HG03378 (cell line): ENCODE measurements at regions not wholly inside any gene's neighbourhood (a gene's known extent, or its start where the extent isn't known, plus 50 kb on each side); places are given as distances from the start of the nearest gene placed in this dataset.
"Not testable (repeated sequence)": the region's sequence is repeated elsewhere in the genome, so short reads cannot be mapped to it uniquely, and the experiment has no call there.

ENCODE experiments used
- ATAC-seq: cut with Tn5 transposase; IDR thresholded peaks from one replicate; pipeline ENCODE4 v1.9.1; 2021; ENCODE audit warnings: mild to moderate bottlenecking, moderate library complexity; ENCODE audit not compliant: unreplicated experiment

DNA sequence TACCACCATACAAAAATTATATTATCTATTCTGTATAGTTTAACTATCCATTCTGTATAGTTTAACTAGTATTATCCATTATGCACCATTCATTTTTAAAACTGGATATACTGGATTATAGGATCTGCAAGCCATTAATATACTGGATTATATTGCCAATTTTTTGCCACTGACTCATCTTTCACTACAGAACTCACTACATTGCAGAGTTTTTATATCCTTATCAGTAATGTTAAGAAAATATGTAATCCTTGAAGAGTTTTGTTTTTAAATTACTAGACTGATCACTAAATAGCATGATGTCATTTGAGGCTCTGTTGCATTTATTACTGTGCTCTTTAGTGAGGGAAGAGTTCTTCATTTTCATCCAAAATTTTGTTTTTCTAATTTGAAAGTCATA is 109.8 kb upstream of the SNX2 start:
- ATAC-seq: no peak

DNA sequence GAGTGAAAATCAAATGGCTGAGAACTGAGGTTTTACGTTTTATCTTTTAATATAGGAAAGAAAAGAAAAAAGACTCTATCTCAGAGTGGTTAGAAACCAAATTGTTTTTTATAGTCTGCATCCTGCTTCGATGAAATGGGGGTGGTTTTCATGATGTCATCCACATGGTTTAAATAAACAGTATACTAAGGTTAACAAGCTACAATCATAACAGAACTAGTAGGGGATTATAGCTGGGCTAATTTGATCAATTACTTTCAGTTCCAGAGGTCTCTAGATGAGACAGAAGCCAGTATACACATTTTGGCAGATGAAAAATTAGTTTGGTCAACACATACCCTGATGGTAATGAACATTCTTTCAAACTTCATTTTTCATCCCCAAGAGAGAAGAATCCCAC is 106.3 kb upstream of the SNX2 start:
- ATAC-seq: peak; percentile 82

DNA sequence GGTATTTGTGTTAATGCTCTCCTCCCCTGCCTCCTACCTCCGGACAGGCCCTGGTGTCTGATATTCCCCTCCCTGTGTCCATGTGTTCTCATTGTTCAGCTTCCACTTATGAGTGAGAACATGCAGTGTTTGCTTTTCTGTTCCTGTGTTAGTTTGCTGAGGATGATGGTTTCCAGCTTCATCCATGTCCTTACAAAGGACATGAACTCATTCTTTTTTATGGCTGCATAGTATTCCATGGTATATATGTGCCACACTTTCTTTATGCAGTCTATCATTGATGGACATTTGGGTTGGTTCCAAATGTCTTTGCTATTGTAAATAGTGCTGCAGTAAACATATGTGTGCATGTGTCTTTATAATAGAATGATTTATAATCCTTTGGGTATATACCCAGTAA is 105.2 kb upstream of the SNX2 start:
- not testable (repeated sequence) for ATAC-seq

DNA sequence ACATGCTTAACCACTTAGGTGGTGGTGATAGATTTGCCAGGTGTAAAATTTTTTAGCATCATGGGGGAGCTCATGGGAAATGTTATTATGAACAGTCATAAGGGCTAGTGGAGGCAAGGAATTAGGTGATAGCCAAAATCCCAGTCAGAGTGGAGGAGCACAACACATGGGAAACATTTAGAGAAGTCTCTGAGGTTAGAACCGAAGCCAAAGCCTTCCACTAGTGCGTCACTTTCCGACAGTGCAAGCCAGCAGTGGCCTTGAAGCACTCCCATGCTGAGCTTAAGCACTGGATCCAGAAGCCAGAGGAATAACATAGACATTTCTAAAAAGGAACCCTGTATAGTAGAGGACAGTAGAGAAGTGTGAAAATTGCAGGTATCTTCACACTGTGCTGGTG is 101.5 kb upstream of the SNX2 start:
- ATAC-seq: no peak

DNA sequence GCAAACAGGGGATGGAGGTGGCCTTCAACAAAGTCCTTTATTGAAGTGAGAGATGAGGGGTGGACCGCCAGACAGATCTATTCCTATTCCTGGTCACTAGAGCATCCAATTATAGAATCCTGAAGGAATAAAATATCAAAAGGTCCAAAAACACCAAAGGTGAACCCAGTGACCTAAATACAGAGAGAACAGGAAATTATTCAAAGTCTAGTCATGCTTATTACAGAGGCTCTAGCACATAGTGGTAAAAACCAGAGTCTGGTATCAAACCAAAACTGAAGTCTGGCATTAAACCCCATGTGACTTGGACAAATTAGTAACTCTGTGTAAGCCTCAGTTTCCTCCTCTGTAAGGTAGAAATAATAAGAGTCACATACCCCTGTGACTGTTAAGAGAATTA is 100.5 kb upstream of the SNX2 start:
- ATAC-seq: no peak

DNA sequence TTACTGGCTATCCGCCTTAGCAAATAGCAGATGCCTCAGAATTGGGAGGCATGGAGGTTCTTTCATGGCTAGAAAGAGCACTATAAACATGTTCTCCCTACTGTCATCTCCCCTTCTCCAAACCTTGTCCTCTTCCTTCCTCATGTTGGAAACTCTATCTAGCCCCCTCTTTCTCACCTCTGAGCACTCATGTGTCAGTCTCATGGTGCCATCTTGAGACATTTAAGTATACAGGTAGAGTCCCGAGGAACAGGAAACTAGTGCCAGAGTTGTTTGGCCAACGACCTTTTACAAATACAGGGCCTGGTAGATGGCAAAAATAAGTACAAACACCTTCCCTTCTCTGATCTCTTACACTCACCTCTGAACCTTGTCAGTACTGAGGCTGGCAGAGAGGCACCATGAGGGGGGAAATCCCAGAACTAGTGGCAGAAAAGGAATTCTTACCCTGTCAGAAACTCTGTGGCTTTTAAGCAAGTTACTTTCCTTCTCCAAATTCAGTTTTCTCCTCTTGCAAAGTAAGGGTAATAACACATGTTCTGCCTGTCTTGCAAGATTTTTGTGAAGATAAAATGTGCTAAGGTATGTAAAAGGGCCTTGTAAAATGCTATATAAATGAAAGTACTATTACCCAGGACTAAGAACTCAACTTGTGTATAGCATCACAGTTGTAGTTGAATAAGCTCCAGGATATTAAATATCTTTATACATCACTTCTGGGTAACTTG is 94.1 kb upstream of the SNX2 start:
- ATAC-seq: no peak

DNA sequence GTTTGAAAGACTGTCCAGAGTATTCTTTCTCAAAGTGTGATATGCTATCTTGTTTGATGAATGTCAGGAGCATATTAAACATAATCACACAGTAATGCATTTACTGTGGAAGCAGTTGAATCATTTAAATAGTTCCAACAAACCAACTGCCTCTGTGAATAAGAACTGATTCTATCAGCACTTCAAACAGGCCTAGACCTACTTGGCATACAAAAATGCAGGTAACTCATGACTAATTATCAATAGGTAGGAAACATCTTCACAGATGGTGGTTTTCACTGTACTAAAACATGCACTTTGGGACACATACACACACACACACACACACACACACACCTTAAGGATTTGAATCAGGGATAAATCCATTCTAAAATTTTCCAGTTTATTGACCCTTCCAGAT is 91.2 kb upstream of the SNX2 start:
- ATAC-seq: no peak

DNA sequence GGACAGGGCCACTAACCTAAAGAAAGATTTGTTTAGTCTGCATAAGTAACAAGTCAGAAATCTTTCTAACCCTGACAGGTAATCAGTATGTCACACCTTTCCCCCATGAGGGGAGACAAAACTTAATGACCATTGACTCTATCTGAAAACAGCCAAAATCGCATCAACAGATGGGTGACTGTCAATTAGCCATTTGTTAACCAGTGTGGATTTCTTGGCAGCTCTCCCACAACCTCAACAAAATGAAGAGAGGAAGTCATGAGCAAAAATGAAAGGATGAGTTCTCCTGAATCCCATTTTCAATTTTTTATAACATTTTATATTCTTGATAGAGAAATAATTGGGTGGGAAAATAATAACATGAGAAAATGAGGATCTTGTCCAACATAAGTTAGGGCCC is 84.6 kb upstream of the SNX2 start:
- no peak for ATAC-seq

DNA sequence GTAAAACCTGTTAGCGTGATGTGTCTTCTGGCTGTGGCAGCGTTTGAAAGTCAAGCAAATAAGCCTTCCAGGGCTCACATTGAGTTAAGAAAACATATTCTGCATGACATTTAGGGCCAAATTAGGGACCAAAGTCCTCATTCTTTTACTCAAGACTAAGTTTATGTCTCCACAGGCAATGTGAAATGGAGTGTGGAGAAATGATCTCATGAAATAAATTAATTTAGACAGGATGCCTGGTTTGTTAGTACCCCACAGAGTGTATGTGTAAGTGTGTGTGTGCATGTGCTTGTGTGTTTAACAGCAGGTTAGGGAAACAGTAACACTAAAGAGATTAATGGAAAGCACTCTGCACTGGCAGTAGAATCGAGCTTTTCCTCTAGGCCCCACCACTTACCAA is 82.9 kb upstream of the SNX2 start:
- ATAC-seq: no peak

DNA sequence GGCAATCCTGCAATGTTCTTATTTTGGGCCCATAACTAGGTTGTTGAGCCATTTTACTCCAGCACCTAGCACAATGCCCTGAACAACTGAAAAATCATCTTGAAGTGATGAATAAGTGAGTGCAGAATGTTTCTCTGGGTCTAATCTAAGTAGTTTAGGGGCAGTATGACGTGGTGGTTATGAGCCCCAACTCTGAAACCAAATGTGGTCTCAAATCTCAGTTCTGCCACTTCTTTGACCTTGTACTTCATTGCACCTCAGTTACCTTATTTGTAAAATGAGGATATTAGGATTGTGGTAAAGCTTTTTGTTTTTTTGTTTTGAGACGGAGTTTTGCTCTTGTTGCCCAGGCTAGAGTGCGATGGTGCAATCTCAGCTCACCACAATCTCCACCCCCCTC is 80.9 kb upstream of the SNX2 start:
- no peak for ATAC-seq

DNA sequence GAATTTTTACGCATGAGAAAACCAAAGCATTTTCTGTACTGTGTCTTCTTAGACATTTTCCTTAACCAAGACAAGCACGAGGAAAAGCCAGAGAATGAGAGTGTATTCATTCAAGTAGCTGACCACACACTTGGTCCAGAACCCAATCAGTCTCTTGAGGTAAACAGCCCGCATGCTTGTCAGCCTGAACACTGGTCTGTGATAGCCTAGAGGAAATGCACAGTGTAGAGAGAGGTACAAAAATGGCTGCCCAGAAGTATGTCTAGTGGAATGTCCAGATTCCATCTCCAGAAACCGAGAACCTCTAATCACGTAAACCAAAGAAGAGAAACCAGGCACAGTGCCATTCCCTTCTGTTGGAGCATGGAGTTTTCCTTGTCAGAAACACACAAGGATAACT is 80.0 kb upstream of the SNX2 start:
- no peak for ATAC-seq

DNA sequence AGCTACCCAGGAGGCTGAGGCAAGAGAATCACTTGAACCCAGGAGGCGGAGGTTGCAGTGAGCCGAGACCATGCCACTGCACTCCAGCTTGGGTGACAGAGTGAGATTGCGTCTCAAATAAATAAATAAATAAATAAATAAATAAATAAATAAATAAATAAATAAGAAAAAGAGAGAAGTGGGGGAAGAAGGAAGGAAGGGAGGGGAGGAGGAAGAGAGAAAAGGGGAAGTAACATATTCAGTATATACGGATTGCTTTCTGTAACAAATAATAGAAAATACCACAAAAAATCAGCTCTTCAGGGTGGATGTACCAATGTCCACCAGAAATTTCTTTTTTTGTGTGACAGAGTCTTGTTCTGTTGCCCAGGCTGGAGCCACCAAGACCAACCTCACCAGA is 78.1 kb upstream of the SNX2 start:
- ATAC-seq: not testable (repeated sequence)

DNA sequence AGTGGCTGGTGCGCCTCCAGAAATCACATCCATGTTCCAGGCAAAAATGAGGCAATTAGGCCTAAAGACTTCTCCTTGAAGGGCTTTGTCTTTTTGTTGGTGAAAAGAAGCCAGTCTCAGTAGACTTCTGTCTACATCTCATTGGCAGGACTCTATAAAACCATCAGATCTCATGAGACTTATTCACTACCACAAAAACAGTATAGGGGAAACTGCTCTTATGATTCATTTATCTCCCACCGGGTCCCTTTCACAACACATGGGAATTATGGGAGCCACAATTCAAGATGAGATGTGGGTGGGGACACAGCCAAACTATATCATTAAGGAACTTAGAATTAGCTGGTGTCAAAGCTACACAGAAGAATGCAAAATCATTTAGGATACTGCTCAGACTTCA is 77.7 kb upstream of the SNX2 start:
- ATAC-seq: no peak

DNA sequence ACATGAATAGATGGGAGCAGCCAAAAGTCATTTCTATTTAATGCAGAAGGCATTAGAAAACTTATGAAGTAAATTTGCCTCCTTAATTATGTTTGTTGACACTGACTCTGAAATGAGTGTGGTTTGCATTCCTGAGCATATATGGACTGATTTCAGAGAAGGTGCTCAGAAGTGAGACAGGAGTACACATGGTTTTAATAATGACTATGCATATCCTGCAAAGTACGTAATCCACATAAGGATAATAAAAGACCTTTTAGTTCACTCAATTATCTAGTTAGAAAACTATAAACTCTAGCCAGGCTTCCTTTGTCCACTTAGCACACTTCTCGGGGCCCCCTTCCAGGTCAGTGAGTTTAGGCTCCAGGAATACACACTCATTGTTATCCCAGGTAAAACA is 75.7 kb upstream of the SNX2 start:
- no peak for ATAC-seq

DNA sequence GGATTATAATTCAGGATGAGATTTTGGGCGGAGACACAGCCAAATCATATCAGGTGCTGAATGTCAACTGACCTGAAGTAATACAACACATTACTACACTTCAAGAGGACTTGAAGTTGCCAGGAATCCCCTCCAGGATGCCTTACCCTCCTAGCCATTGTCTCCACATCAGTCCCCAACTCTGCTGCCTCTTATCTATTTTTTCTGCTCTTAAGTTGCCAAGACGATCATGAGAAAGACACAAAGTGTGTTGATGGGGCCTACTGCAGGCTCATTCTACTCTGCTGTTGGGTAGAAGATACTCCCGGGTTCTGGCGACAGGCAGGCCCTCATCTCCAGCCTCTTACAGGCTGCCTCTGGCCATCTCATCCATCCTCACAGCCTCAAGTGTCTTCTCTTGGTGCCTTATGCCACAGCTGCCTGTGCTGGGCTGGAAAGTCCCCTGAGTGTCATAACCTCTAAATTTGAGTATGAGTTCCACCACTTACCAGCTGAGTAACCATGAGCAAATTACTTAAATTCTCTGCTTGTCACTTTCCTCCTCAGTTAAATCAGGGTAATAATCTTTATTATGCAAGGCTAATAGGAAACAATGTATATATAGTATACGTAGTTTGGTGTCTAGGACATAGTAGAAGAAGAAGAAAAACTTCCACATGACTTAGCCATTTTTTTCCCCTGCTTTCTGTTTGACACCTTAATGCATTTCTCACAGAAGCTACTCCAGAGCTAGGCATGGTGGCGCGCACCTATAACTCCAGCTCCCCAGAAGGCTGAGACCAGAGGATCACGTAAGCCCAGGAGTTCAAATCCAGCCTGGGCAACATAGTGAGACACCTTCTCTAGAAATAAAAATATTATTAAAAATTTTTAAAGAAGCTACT is 73.0 kb upstream of the SNX2 start:
- peak; percentile 99 for ATAC-seq

DNA sequence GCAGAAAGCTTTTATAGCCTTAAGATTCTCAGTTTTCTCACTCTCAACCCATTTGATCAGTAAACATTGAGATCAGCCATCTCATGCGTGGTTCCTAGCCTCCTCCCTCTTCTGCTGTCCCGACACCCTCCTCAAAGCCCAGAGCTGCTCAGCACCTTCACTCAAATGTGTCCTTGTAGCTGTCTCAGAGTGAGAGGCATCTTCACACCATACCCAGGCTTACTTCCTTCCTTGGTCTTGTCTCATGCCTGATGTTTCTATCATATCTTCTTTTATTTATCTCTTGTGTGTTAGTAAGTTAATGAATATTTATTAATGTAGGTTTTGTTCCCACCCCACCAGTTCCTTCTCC is 72.4 kb upstream of the SNX2 start:
- ATAC-seq: no peak

DNA sequence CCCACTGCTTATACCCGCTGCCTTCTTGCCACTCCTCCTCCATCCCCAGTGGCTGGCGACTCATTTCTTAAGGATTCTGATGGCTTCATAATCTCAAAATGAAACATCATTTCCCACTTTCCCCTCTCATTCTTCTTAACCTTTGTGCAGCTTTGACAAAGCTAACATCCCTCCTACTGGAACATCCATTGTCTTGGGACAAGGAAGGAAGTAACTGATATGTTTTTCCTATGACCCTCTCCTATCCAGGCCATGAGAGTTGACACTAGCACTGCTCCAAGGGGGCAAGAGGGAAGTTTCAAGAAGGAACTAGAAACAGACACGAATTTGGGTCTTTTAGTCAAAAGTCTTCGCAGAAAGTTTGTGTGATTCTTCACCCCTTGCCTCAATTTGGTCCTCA is 71.7 kb upstream of the SNX2 start:
- ATAC-seq: no peak

DNA sequence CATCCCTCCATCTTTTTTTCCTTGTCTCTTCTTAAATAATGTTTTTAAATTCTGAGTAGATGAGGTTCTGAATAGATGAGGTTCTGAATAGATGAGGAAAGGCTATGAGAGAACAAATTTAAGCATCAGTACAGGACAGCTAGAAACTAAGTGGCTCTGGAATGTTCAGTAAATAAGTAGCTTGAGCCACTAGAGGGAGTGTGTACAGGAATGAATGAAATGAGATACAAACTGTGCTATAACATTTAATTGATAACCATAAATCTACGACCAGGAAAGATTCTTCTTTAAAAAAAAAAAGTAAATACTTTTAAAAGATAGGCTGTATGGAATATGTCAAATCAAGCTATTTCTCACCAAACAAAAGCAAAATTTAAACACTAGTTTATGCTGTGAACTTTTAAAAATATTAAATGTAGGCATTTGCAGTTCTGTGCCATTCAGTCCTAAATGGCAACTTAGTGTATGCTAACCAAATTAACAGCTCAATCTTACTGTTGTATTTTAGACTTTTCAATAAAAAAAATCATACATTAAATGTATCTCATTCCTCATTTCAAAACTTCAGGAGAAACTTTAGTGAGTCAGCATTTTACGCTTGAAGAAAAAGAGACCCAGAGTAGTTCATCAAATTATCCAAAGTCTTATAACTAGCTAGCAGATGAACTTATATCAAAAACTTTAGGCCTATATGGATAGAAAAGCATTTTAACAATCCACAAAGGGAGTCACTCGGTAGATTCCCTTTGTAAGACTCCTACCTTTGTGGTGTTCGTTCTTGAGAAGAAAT is 70.4 kb upstream of the SNX2 start:
- ATAC-seq: no peak

DNA sequence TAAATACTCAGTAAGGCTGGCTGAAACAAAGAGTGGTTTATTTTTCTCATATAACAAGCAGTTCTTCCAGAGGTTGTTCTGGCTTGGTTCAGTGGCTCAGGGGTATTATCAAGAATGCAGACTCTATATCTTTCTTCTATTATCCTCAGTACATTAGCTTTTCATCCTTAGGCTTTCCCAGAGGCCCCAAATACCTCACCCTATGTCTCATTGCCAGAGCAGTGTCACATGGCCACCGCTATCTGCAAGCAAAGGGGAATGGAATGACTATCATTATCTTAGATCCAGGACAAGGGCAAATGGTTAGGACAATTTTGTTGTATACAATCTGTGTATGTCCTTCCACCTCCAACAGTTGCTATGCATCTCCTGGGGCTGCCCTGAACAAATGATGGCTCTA is 69.0 kb upstream of the SNX2 start:
- no peak for ATAC-seq

DNA sequence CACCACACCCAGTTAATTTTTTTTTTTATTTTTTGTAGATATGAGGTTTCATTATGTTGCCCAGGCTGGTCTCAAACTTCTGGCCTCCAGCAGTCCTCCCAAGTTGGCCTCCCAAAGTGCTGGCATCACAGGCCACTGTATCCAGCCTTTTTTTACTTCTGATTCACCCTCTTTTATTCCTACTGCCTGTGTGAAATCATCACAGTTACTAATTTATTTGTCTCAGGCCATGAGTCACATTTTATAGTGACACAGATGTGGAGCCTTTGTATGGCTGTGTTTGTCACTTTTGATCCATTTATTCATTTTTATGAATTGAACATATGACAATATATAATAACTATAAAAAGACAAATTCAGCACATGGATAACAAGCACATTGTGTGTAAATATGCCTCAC is 67.1 kb upstream of the SNX2 start:
- ATAC-seq: no peak

DNA sequence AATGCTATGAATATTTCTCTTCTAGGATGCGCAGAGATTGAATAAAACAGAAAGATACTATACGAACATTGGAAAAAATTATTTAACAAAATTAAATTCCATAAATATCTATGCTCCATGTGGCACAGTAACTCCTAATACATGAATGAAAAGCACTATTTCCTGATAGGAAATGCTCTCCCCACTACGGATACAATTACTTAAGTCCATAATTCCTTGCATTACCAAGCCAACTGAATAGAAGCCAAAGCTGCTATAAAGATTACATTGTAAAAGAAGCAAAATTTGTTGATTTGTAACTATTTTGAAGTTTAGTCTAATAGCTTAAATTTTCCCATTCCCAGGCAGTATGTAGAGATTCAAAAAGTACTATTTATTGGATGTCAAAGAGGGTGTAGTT is 61.8 kb upstream of the SNX2 start:
- no peak for ATAC-seq

DNA sequence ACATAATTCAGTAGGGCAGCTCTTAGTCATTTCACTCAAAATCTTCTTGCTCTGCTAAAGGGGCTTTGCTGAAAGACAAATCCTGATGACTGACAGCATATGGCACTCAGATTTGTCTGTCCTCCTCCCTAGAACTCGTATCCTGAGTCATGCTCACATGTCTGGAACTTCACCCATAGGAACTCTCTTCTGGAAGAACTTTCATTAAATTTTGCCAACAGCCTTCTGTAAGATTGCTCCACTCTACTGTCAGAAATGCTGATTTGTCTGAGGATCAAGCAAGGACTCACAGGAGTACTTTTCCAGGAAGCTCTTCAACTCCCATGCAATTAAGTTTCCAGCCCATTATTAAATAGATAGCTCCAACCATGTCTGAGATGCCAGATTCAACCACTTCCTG is 59.8 kb upstream of the SNX2 start:
- ATAC-seq: no peak
